Renal pelvis (tissue), 1 donor: ENCODE measurements at regions not wholly inside any gene's neighbourhood (a gene's known extent, or its start where the extent isn't known, plus 50 kb on each side); places are given as distances from the start of the nearest gene placed in this dataset.
"Not testable (repeated sequence)": the region's sequence is repeated elsewhere in the genome, so short reads cannot be mapped to it uniquely, and the experiment has no call there.

Source experiments
- DNase-seq: peaks from one replicate; pipeline ENCODE4 v3.0.0-alpha.2; 2013

- DNase-seq = no peak
Measured at GRCh38 chr16:75924397-75924796, 198.1 kb upstream of the CPHXL start.

- no peak for DNase-seq
Measured at GRCh38 chr16:75927810-75928209, 201.5 kb upstream of the CPHXL start.

- DNase-seq = no peak
Measured at GRCh38 chr16:75928295-75928694, 202.0 kb upstream of the CPHXL start.

GRCh38 chr16:75929046-75929445 is 202.8 kb upstream of the CPHXL start:
- DNase-seq = no peak

GRCh38 chr16:75931043-75931442 is 204.8 kb upstream of the CPHXL start:
- no peak for DNase-seq

GRCh38 chr16:75931970-75932369 is 205.7 kb upstream of the CPHXL start:
- DNase-seq = no peak

GRCh38 chr16:75938818-75939217 is 212.5 kb upstream of the CPHXL start:
- no peak for DNase-seq

GRCh38 chr16:75942351-75942750 is 216.1 kb upstream of the CPHXL start:
- DNase-seq = no peak

- no peak for DNase-seq
Measured at GRCh38 chr16:75942936-75943335, 216.6 kb upstream of the CPHXL start.

GRCh38 chr16:75943705-75944514 is 217.6 kb upstream of the CPHXL start:
- no peak for DNase-seq

- DNase-seq = no peak
Measured at GRCh38 chr16:75945916-75946457, 219.7 kb upstream of the CPHXL start.

- no peak for DNase-seq
Measured at GRCh38 chr16:75947626-75948239, 221.4 kb upstream of the CPHXL start.

- DNase-seq = no peak
Measured at GRCh38 chr16:75948441-75948840, 222.2 kb upstream of the CPHXL start.

- no peak for DNase-seq
Measured at GRCh38 chr16:75948886-75949285, 222.6 kb upstream of the CPHXL start.

- no peak for DNase-seq
Measured at GRCh38 chr16:75952124-75952523, 225.8 kb upstream of the CPHXL start.

GRCh38 chr16:75957870-75958269 is 231.6 kb upstream of the CPHXL start:
- no peak for DNase-seq

GRCh38 chr16:75965504-75966374 is 239.4 kb upstream of the CPHXL start:
- no peak for DNase-seq

GRCh38 chr16:75969120-75969519 is 242.8 kb upstream of the CPHXL start:
- not testable (repeated sequence) for DNase-seq

- no peak for DNase-seq
Measured at GRCh38 chr16:75971334-75971733, 245.0 kb upstream of the CPHXL start.

- DNase-seq = no peak
Measured at GRCh38 chr16:75983296-75983695, 257.0 kb upstream of the CPHXL start.

- no peak for DNase-seq
Measured at GRCh38 chr16:75983741-75984381, 257.6 kb upstream of the CPHXL start.

- DNase-seq = no peak
Measured at GRCh38 chr16:75987323-75987722, 261.0 kb upstream of the CPHXL start.
